DOHH2 (cell line): ENCODE measurements at regions not wholly inside any gene's neighbourhood (a gene's known extent, or its start where the extent isn't known, plus 50 kb on each side); places are given as distances from the start of the nearest gene placed in this dataset.

Source experiments
- EZH2phosphoT487 ChIP-seq: fragments of 200-600 bp; sonication (generic); IDR thresholded peaks from 2 replicates; pipeline ENCODE4 v1.6.1; 2017; ENCODE audit warnings: borderline replicate concordance, mild to moderate bottlenecking, antibody characterized with exemption, low read length, moderate library complexity, mixed read lengths
- TF ChIP-seq, protein P1 (sequence below): fragments of 200-600 bp; sonication (generic); IDR thresholded peaks from one replicate; pipeline ENCODE4 v1.5.1; 2014; ENCODE audit warnings: antibody characterized with exemption, mild to moderate bottlenecking, low read depth, low read length; ENCODE audit not compliant: poor library complexity, severe bottlenecking

GRCh38 chr15:85274315-85275050, 105.9 kb upstream of the AKAP13 start:
- TF ChIP-seq, protein P1, sequence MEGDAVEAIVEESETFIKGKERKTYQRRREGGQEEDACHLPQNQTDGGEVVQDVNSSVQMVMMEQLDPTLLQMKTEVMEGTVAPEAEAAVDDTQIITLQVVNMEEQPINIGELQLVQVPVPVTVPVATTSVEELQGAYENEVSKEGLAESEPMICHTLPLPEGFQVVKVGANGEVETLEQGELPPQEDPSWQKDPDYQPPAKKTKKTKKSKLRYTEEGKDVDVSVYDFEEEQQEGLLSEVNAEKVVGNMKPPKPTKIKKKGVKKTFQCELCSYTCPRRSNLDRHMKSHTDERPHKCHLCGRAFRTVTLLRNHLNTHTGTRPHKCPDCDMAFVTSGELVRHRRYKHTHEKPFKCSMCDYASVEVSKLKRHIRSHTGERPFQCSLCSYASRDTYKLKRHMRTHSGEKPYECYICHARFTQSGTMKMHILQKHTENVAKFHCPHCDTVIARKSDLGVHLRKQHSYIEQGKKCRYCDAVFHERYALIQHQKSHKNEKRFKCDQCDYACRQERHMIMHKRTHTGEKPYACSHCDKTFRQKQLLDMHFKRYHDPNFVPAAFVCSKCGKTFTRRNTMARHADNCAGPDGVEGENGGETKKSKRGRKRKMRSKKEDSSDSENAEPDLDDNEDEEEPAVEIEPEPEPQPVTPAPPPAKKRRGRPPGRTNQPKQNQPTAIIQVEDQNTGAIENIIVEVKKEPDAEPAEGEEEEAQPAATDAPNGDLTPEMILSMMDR: no peak
- TF ChIP-seq EZH2phosphoT487: no peak
